GM08714 (cell line): ENCODE measurements at regions not wholly inside any gene's neighbourhood (a gene's known extent, or its start where the extent isn't known, plus 50 kb on each side); places are given as distances from the start of the nearest gene placed in this dataset.

ENCODE experiments used
- H3K4me3 ChIP-seq: fragments of 200-500 bp; sonication (Bioruptor generic); 2 replicates; pipeline ENCODE4 v1.5.1; 2014; ENCODE audit warnings: mild to moderate bottlenecking, low read length, inconsistent platforms
- ZNF274 ChIP-seq: IDR thresholded peaks from 2 replicates; pipeline ENCODE4 v1.6.1; 2012; ENCODE audit warnings: mild to moderate bottlenecking, low read depth, low read length

GRCh38 chr3:94568041-94568440 lies 505.2 kb downstream of the NSUN3 start:
- no peak overlapping the region for H3K4me3 ChIP-seq
- TF ChIP-seq ZNF274 = no peak

GRCh38 chr3:94573337-94573736 lies 510.5 kb downstream of the NSUN3 start:
- H3K4me3 ChIP-seq = no peak overlapping the region
- no peak for TF ChIP-seq ZNF274

GRCh38 chr3:94587291-94587690 lies 524.4 kb downstream of the NSUN3 start:
- no peak for TF ChIP-seq ZNF274
- no peak overlapping the region for H3K4me3 ChIP-seq

- TF ChIP-seq ZNF274 = no peak
- no peak overlapping the region for H3K4me3 ChIP-seq
Measured at GRCh38 chr3:94593526-94594150, 530.8 kb downstream of the NSUN3 start.

- no peak overlapping the region for H3K4me3 ChIP-seq
- TF ChIP-seq ZNF274 = no peak
Measured at GRCh38 chr3:94596141-94596540, 533.3 kb downstream of the NSUN3 start.

GRCh38 chr3:94596887-94597566 lies 534.2 kb downstream of the NSUN3 start:
- no peak overlapping the region for H3K4me3 ChIP-seq
- no peak for TF ChIP-seq ZNF274

GRCh38 chr3:94607778-94608177 lies 544.9 kb downstream of the NSUN3 start:
- H3K4me3 ChIP-seq = no peak overlapping the region
- TF ChIP-seq ZNF274 = no peak

- no peak for TF ChIP-seq ZNF274
- no peak overlapping the region for H3K4me3 ChIP-seq
Measured at GRCh38 chr3:94609908-94610307, 547.0 kb downstream of the NSUN3 start.

- H3K4me3 ChIP-seq = no peak overlapping the region
- no peak for TF ChIP-seq ZNF274
Measured at GRCh38 chr3:94611596-94611995, 548.7 kb downstream of the NSUN3 start.

GRCh38 chr3:94612631-94613030 lies 549.8 kb downstream of the NSUN3 start:
- no peak overlapping the region for H3K4me3 ChIP-seq
- no peak for TF ChIP-seq ZNF274

- no peak overlapping the region for H3K4me3 ChIP-seq
- TF ChIP-seq ZNF274 = no peak
Measured at GRCh38 chr3:94614192-94614591, 551.3 kb downstream of the NSUN3 start.

- H3K4me3 ChIP-seq = no peak overlapping the region
- no peak for TF ChIP-seq ZNF274
Measured at GRCh38 chr3:94615275-94616065, 552.6 kb downstream of the NSUN3 start.

GRCh38 chr3:94616833-94617232 lies 554.0 kb downstream of the NSUN3 start:
- H3K4me3 ChIP-seq = no peak overlapping the region
- no peak for TF ChIP-seq ZNF274

GRCh38 chr3:94617312-94617711 lies 554.5 kb downstream of the NSUN3 start:
- H3K4me3 ChIP-seq = no peak overlapping the region

GRCh38 chr3:94619643-94620042 lies 556.8 kb downstream of the NSUN3 start:
- no peak overlapping the region for H3K4me3 ChIP-seq
- no peak for TF ChIP-seq ZNF274

More at GRCh38 chr3:94617312-94617711, 554.5 kb downstream of the NSUN3 start:
- no peak for TF ChIP-seq ZNF274
